ENCODE measurements at regions not wholly inside any gene's neighbourhood (a gene's known extent, or its start where the extent isn't known, plus 50 kb on each side); places are given as distances from the start of the nearest gene placed in this dataset.

- TF ChIP-seq JUNB (IDR thresholded peaks at IDR 0.05; ENCODE audit: unreplicated experiment) (no peak), CTCF (conservative IDR thresholded peaks at IDR 0.05; ENCODE audit: low read depth in 2 of 2) (no peak), EZH2 (IDR thresholded peaks at IDR 0.05; ENCODE audit: low read depth, unreplicated experiment) (no peak), POLR2AphosphoS5 (IDR thresholded peaks at IDR 0.05; ENCODE audit: low read depth) (no peak), ETS1 (IDR thresholded peaks at IDR 0.05) (no peak), REST (IDR thresholded peaks at IDR 0.05; ENCODE audit: unreplicated experiment) (no peak), ZNF114 (CRISPR knock-in tag; IDR thresholded peaks at IDR 0.05) (no peak), EZH2phosphoT487 (IDR thresholded peaks at IDR 0.05; ENCODE audit: unreplicated experiment) (no peak), CREB1 (CRISPR knock-in tag; IDR thresholded peaks at IDR 0.05; ENCODE audit: low read depth) (no peak), ZNF331 (CRISPR knock-in tag; IDR thresholded peaks at IDR 0.05; ENCODE audit: low read depth) (no peak), STAT1 (IDR thresholded peaks at IDR 0.05; ENCODE audit: unreplicated experiment) (no peak), NANOG (IDR thresholded peaks at IDR 0.05; ENCODE audit: borderline replicate concordance) (no peak), ZNF462 (CRISPR knock-in tag; IDR thresholded peaks at IDR 0.05) (no peak)
Observed at GRCh38 chr7:144955422-144955821, 119.6 kb upstream of the TPK1 start.

All from GM23338 (cell line).